ENCODE measurements at regions not wholly inside any gene's neighbourhood (a gene's known extent, or its start where the extent isn't known, plus 50 kb on each side); places are given as distances from the start of the nearest gene placed in this dataset.

- Histone ChIP-seq H3K4me3 (ENCODE audit: low read depth, low read length) (no peak overlapping the region), H3K36me3 (no peaks in the 10 kb centered on the region), H3K9me3 (ENCODE audit: severe bottlenecking) (no peaks in the 10 kb centered on the region), H3K27me3 (ENCODE audit: insufficient read depth, low read depth, severe bottlenecking) (peaks cover 48% of the 10 kb centered on the region), H3K27ac (no peak overlapping the region)
- DNase-seq, result no peak
- TF ChIP-seq CTCF (IDR thresholded peaks at IDR 0.05; ENCODE audit: low read depth, low read length), result no peak
Observed at GRCh38 chr6:40116832-40117231, 182.6 kb upstream of the MOCS1 start.

DNA sequence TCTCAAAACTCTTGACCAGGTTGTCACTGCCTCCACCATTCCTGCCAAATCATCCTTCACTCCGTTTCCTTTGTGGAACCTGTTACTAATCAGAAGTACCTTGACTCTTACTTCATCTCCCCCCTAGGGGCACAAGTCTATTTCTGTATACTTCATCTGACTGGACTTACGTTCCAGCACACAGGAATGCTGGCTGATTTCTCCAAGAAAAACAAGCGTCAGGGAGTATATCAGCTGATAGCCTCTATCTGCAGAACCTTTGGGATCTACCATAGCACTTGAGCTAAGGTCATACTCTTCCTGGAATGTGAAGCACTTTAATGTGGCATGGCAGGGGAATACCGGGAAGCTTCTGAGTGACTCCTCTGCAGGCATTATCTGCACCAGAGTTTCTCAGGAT, 178.1 kb upstream of the MOCS1 start:
- peaks cover 38% of the 10 kb centered on the region for H3K27me3 ChIP-seq (ENCODE audit: insufficient read depth, low read depth, severe bottlenecking)
- TF ChIP-seq CTCF (IDR thresholded peaks at IDR 0.05; ENCODE audit: low read depth, low read length), result no peak
- no peak overlapping the region for H3K4me3 ChIP-seq (ENCODE audit: low read depth, low read length)

DNA sequence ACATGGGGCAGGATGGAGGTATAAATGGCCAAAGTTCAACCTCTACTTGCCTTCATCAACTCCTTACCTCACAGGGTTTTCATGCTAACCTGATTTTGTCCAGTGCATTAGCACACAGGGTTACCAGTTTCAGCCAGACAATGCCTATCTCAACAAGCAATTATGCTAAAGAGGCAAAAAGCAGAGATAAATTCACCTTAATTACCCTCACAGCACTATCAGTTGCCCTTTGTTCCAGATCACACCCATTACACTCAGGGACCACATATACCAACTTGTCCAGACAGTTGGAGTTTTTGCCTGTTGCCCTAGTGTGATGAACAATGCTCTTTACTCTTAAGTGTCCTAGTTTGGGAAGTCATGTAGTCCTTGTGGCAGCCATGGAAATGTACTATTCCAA, 174.5 kb upstream of the MOCS1 start:
- H3K9me3 ChIP-seq (ENCODE audit: severe bottlenecking), result peaks cover 17% of the 10 kb centered on the region
- H3K27ac ChIP-seq, result no peak overlapping the region
- H3K4me3 ChIP-seq (ENCODE audit: low read depth, low read length), result no peak overlapping the region
- no peaks in the 10 kb centered on the region for H3K36me3 ChIP-seq
- no peak for DNase-seq
- peaks cover 38% of the 10 kb centered on the region for H3K27me3 ChIP-seq (ENCODE audit: insufficient read depth, low read depth, severe bottlenecking)
- no peak for TF ChIP-seq CTCF (IDR thresholded peaks at IDR 0.05; ENCODE audit: low read depth, low read length)

More for the DNA sequence above, 178.1 kb upstream of the MOCS1 start:
- Histone ChIP-seq H3K9me3 (ENCODE audit: severe bottlenecking) (peaks cover 13% of the 10 kb centered on the region), H3K27ac (no peak overlapping the region), H3K36me3 (no peaks in the 10 kb centered on the region)
- DNase-seq, result no peak

- no peak for DNase-seq
- Histone ChIP-seq H3K36me3 (no peaks in the 10 kb centered on the region), H3K9me3 (ENCODE audit: severe bottlenecking) (peaks cover 17% of the 10 kb centered on the region), H3K27me3 (ENCODE audit: insufficient read depth, low read depth, severe bottlenecking) (peaks cover 33% of the 10 kb centered on the region), H3K4me3 (ENCODE audit: low read depth, low read length) (no peak overlapping the region), H3K27ac (no peak overlapping the region)
- no peak for TF ChIP-seq CTCF (IDR thresholded peaks at IDR 0.05; ENCODE audit: low read depth, low read length)
Observed at GRCh38 chr6:40106840-40107239, 172.6 kb upstream of the MOCS1 start.

DNA sequence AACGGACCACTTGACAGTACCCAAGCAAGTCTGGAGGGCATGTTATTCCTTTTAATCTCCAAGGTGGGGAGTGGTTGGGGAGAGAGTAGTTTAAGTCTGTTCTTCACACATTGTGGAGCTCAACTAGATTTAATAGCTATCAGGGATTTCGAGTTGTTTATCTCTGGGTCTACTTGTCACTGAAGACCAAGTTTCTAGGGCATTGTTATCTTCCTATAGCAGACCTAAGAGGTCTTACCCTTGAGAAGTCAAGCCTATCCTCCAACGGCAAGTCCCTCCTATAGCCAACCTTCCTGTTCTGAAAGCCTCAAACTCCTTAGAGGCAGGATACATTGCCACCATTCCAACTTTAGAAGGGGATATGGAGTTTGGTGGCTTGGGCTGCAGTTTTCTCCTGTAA, 164.5 kb upstream of the MOCS1 start:
- no peak for DNase-seq
- Histone ChIP-seq H3K9me3 (ENCODE audit: severe bottlenecking) (peaks cover 3% of the 10 kb centered on the region), H3K27me3 (ENCODE audit: insufficient read depth, low read depth, severe bottlenecking) (peaks cover 58% of the 10 kb centered on the region), H3K4me3 (ENCODE audit: low read depth, low read length) (no peak overlapping the region), H3K27ac (no peak overlapping the region), H3K36me3 (no peaks in the 10 kb centered on the region)
- no peak for TF ChIP-seq CTCF (IDR thresholded peaks at IDR 0.05; ENCODE audit: low read depth, low read length)

GRCh38 chr6:40097590-40097989, 163.3 kb upstream of the MOCS1 start:
- no peaks in the 10 kb centered on the region for H3K36me3 ChIP-seq
- H3K4me3 ChIP-seq (ENCODE audit: low read depth, low read length), result no peak overlapping the region
- no peak for TF ChIP-seq CTCF (IDR thresholded peaks at IDR 0.05; ENCODE audit: low read depth, low read length)
- H3K9me3 ChIP-seq (ENCODE audit: severe bottlenecking), result peaks cover 3% of the 10 kb centered on the region
- no peak overlapping the region for H3K27ac ChIP-seq
- DNase-seq, result no peak
- H3K27me3 ChIP-seq (ENCODE audit: insufficient read depth, low read depth, severe bottlenecking), result peaks cover 55% of the 10 kb centered on the region
